ENCODE measurements at regions not wholly inside any gene's neighbourhood (a gene's known extent, or its start where the extent isn't known, plus 50 kb on each side); places are given as distances from the start of the nearest gene placed in this dataset.

- TF ChIP-seq CTCF (IDR thresholded peaks at IDR 0.05; ENCODE audit: low read length) (no peak), EZH2 (IDR thresholded peaks at IDR 0.05; ENCODE audit: borderline replicate concordance, low read length) (no peak)
These were observed 212.3 kb downstream of the PALM2AKAP2 start for GRCh38 chr9:109992293-109992692.
